WTC11 (cell line): ENCODE measurements at regions not wholly inside any gene's neighbourhood (a gene's known extent, or its start where the extent isn't known, plus 50 kb on each side); places are given as distances from the start of the nearest gene placed in this dataset.

Experiments used
- ATAC-seq: fragments of 200-7000 bp; cut with Tn5 transposase; 2 replicates; pipeline ENCODE4 v1.10.0; 2021; ENCODE audit warnings: mild to moderate bottlenecking, moderate library complexity
- CTCF ChIA-PET: fragments of 300-600 bp; sonication (Branson Sonifier 250); formaldehyde crosslinking; loops from one replicate; lab custom pipeline; 2021; ENCODE audit warnings: antibody characterized with exemption; lab: Charles Lee
- POLR2A ChIA-PET: fragments of 350-600 bp; sonication (Branson Sonifier 250); formaldehyde crosslinking; loops from one replicate; lab custom pipeline; 2021; ENCODE audit warnings: antibody characterized with exemption; lab: Charles Lee
- DNase-seq: peaks from one replicate; pipeline ENCODE4 v3.0.0; 2021; ENCODE audit warnings: low spot score
- H3K27ac Mint-ChIP-seq: 2 replicates; pipeline ENCODE4 v1.8.0; 2021; ENCODE audit warnings: mixed read lengths
- H3K27me3 Mint-ChIP-seq: 2 replicates; pipeline ENCODE4 v1.8.0; 2021; ENCODE audit warnings: low read depth, mild to moderate bottlenecking, moderate library complexity, mixed read lengths
- H3K36me3 Mint-ChIP-seq: 2 replicates; pipeline ENCODE4 v1.8.0; 2021; ENCODE audit warnings: mixed read lengths
- H3K4me1 Mint-ChIP-seq: 2 replicates; pipeline ENCODE4 v1.8.0; 2022; ENCODE audit warnings: mixed read lengths
- H3K4me3 Mint-ChIP-seq: 2 replicates; pipeline ENCODE4 v1.8.0; 2021; ENCODE audit warnings: mild to moderate bottlenecking, moderate library complexity, mixed read lengths
- H3K9me3 Mint-ChIP-seq: 2 replicates; pipeline ENCODE4 v1.8.0; 2021; ENCODE audit warnings: mixed read lengths
- E2F5 ChIP-seq: sonication (generic); formaldehyde crosslinking; IDR thresholded peaks from 2 replicates; pipeline ENCODE4 v1.8.1; 2022; ENCODE audit warnings: mild to moderate bottlenecking, moderate library complexity, missing genetic modification reagents
- IRF2 ChIP-seq: sonication (generic); formaldehyde crosslinking; IDR thresholded peaks from 2 replicates; pipeline ENCODE4 v1.8.0; 2022; ENCODE audit warnings: low read depth, missing genetic modification reagents, borderline replicate concordance
- MAX ChIP-seq: sonication (generic); formaldehyde crosslinking; IDR thresholded peaks from 2 replicates; pipeline ENCODE4 v1.8.0; 2022; ENCODE audit warnings: mild to moderate bottlenecking, missing genetic modification reagents
- NFE2L1 ChIP-seq: sonication (generic); formaldehyde crosslinking; IDR thresholded peaks from 2 replicates; pipeline ENCODE4 v1.8.1; 2023; ENCODE audit warnings: missing genetic modification reagents
- NR1H2 ChIP-seq: sonication (generic); formaldehyde crosslinking; IDR thresholded peaks from 2 replicates; pipeline ENCODE4 v1.9.0; 2021; ENCODE audit warnings: mild to moderate bottlenecking, moderate library complexity, missing genetic modification reagents
- OVOL2 ChIP-seq: fragments of 250-450 bp; sonication (Bioruptor Pico); IDR thresholded peaks from 2 replicates; pipeline ENCODE4 v1.9.0; 2021; ENCODE audit warnings: mild to moderate bottlenecking, borderline replicate concordance
- TEAD1 ChIP-seq: sonication (generic); formaldehyde crosslinking; IDR thresholded peaks from 2 replicates; pipeline ENCODE4 v1.8.0; 2022; ENCODE audit warnings: mild to moderate bottlenecking, missing genetic modification reagents
- ZBTB43 ChIP-seq: sonication (generic); formaldehyde crosslinking; IDR thresholded peaks from 2 replicates; pipeline ENCODE4 v1.8.1; 2023; ENCODE audit warnings: mild to moderate bottlenecking, missing genetic modification reagents
- ZNF121 ChIP-seq: sonication (generic); formaldehyde crosslinking; IDR thresholded peaks from 2 replicates; pipeline ENCODE4 v1.8.0; 2023; ENCODE audit warnings: missing genetic modification reagents
- ZNF423 ChIP-seq: fragments of 250-450 bp; sonication (Bioruptor Pico); IDR thresholded peaks from 2 replicates; pipeline ENCODE4 v2.1.2; 2022; ENCODE audit warnings: mild to moderate bottlenecking, moderate library complexity
- ZNF532 ChIP-seq: fragments of 250-450 bp; sonication (Bioruptor Pico); IDR thresholded peaks from 2 replicates; pipeline ENCODE4 v1.9.0; 2021; ENCODE audit warnings: mild to moderate bottlenecking, borderline replicate concordance
- TF ChIP-seq, protein P1 (sequence below): sonication (generic); formaldehyde crosslinking; IDR thresholded peaks from 2 replicates; pipeline ENCODE4 v1.8.1; 2022; ENCODE audit warnings: missing genetic modification reagents, borderline replicate concordance
- TF ChIP-seq, protein P2 (sequence below): sonication (generic); formaldehyde crosslinking; IDR thresholded peaks from 2 replicates; pipeline ENCODE4 v1.8.1; 2023; ENCODE audit warnings: mild to moderate bottlenecking, missing genetic modification reagents, moderate library complexity
- TF ChIP-seq, protein P3 (sequence below): sonication (generic); formaldehyde crosslinking; IDR thresholded peaks from 2 replicates; pipeline ENCODE4 v1.8.1; 2023; ENCODE audit warnings: mild to moderate bottlenecking, missing genetic modification reagents, moderate library complexity

GRCh38 chr16:51429041-51429440 lies 278.0 kb upstream of the SALL1 start (continued):
- no peak for TF ChIP-seq ZBTB43 (CRISPR knock-in tag)
- TF ChIP-seq MAX: no peak

DNA sequence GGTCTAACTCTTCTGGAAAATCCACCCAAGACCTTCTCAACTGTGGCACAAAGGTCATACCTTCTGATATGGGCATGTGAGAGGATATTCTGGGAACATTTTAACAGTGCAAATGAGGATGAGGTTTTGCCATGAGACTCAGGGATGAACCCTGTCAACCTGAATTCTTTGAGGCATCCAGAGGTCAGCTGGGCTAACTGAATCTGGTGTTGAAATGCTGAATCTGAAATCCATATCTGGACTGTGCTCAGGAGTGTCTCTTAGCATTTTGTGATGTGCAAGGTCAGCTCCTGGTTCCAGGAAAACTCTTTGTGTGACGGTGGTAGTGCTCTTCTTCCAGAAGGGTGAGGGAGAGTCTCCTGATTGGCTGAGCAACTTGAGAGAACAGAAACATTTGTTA lies 276.0 kb upstream of the SALL1 start:
- H3K36me3 Mint-ChIP-seq: no peaks in the 10 kb centered on the region; the same call in 1 of the 2 replicates
- H3K27me3 Mint-ChIP-seq: peaks cover 4% of the 10 kb centered on the region; the same call in 1 of the 2 replicates
- H3K9me3 Mint-ChIP-seq: 0 out of 2 replicates have a peak, but pooled peaks cover 4% of the 10 kb centered on the region
- TF ChIP-seq ZNF532 (CRISPR knock-in tag) (no peak), NR1H2 (CRISPR knock-in tag) (no peak), IRF2 (CRISPR knock-in tag) (no peak), E2F5 (CRISPR knock-in tag) (no peak)
- TF ChIP-seq, protein P1, sequence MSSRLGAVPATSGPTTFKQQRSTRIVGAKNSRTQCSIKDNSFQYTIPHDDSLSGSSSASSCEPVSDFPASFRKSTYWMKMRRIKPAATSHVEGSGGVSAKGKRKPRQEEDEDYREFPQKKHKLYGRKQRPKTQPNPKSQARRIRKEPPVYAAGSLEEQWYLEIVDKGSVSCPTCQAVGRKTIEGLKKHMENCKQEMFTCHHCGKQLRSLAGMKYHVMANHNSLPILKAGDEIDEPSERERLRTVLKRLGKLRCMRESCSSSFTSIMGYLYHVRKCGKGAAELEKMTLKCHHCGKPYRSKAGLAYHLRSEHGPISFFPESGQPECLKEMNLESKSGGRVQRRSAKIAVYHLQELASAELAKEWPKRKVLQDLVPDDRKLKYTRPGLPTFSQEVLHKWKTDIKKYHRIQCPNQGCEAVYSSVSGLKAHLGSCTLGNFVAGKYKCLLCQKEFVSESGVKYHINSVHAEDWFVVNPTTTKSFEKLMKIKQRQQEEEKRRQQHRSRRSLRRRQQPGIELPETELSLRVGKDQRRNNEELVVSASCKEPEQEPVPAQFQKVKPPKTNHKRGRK (CRISPR knock-in tag): 0 out of 2 replicates have a peak, but pooled peaks have one; percentile 16
- TF ChIP-seq, protein P2, sequence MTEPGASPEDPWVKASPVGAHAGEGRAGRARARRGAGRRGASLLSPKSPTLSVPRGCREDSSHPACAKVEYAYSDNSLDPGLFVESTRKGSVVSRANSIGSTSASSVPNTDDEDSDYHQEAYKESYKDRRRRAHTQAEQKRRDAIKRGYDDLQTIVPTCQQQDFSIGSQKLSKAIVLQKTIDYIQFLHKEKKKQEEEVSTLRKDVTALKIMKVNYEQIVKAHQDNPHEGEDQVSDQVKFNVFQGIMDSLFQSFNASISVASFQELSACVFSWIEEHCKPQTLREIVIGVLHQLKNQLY (CRISPR knock-in tag): no peak
- TF ChIP-seq, all 79 proteins: peak for 1
- POLR2A ChIA-PET: no interaction called here
- no peak overlapping the region for H3K4me3 Mint-ChIP-seq
- H3K27ac Mint-ChIP-seq: no peak overlapping the region
- CTCF ChIA-PET: no interaction called here
- peaks cover 45% of the 10 kb centered on the region for H3K4me1 Mint-ChIP-seq
- no peak for DNase-seq
- ATAC-seq: no peak

GRCh38 chr16:51426276-51426675 lies 275.2 kb upstream of the SALL1 start:
- peaks cover 38% of the 10 kb centered on the region for H3K4me1 Mint-ChIP-seq
- 0 out of 2 replicates have a peak, but pooled peaks cover 4% of the 10 kb centered on the region for H3K9me3 Mint-ChIP-seq
- no peaks in the 10 kb centered on the region; the same call in 1 of the 2 replicates for H3K36me3 Mint-ChIP-seq
- peaks cover 4% of the 10 kb centered on the region; the same call in 1 of the 2 replicates for H3K27me3 Mint-ChIP-seq
- H3K4me3 Mint-ChIP-seq: no peak overlapping the region
- ChIA-PET CTCF (no interaction called here), POLR2A (no interaction called here)
- DNase-seq: no peak
- ATAC-seq: no peak; the same call in 1 of the 2 replicates
- TF ChIP-seq, protein P3, sequence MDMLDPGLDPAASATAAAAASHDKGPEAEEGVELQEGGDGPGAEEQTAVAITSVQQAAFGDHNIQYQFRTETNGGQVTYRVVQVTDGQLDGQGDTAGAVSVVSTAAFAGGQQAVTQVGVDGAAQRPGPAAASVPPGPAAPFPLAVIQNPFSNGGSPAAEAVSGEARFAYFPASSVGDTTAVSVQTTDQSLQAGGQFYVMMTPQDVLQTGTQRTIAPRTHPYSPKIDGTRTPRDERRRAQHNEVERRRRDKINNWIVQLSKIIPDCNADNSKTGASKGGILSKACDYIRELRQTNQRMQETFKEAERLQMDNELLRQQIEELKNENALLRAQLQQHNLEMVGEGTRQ: no peak
- no peak for TF ChIP-seq ZNF121 (CRISPR knock-in tag)
- 0 out of 2 replicates have a peak, but pooled peaks have one; percentile 35 for TF ChIP-seq TEAD1 (CRISPR knock-in tag)
- no peak for TF ChIP-seq OVOL2 (CRISPR knock-in tag)
- TF ChIP-seq NFE2L1: no peak
- peak; percentile 100 for TF ChIP-seq ZNF423 (CRISPR knock-in tag)
- no peak overlapping the region for H3K27ac Mint-ChIP-seq
